Fibroblast of lung (primary cell): ENCODE measurements at regions not wholly inside any gene's neighbourhood (a gene's known extent, or its start where the extent isn't known, plus 50 kb on each side); places are given as distances from the start of the nearest gene placed in this dataset.
"Not testable (repeated sequence)": the region's sequence is repeated elsewhere in the genome, so short reads cannot be mapped to it uniquely, and the experiment has no call there.

ENCODE experiments used
- DNase-seq, 2 donors: peaks; one replicate each; pipeline versions ENCODE4 v3.0.0 to v3.0.0-alpha.2; 2010; ENCODE audit warnings: low read depth in 2 of 2
- H2AFZ ChIP-seq: 2 replicates; pipeline ENCODE4 v1.5.1; 2012; ENCODE audit warnings: low read length, control low read depth, inconsistent platforms
- H3K27ac ChIP-seq: 2 replicates; pipeline ENCODE4 v1.5.1; 2011; ENCODE audit warnings: low read length, control low read depth; ENCODE audit not compliant: insufficient read depth
- H3K27me3 ChIP-seq: 2 replicates; pipeline ENCODE4 v1.5.1; 2011; ENCODE audit warnings: mild to moderate bottlenecking, low read length; ENCODE audit not compliant: control insufficient read depth, insufficient read depth
- H3K36me3 ChIP-seq: 2 replicates; pipeline ENCODE4 v1.5.1; 2011; ENCODE audit warnings: low read length; ENCODE audit not compliant: control insufficient read depth, insufficient read depth
- H3K4me1 ChIP-seq: 2 replicates; pipeline ENCODE4 v1.5.1; 2011; ENCODE audit warnings: low read length; ENCODE audit not compliant: control insufficient read depth, insufficient read depth; ENCODE audit errors: extremely low read depth
- H3K4me2 ChIP-seq: 2 replicates; pipeline ENCODE4 v1.5.1; 2011; ENCODE audit warnings: low read length, control low read depth; ENCODE audit not compliant: insufficient read depth; ENCODE audit errors: extremely low read depth
- H3K4me3 ChIP-seq, 4 experiments: fragments of 200-600 bp in 1 of 4; sonication (generic) in 1 of 4; replicated peaks in 1 of 4; 2 replicates each; pipeline ENCODE4 v1.5.1; 2011 to 2016; ENCODE audit warnings: low read length in 4 of 4, low read depth in 3 of 4, mild to moderate bottlenecking in 3 of 4, control low read depth in 2 of 4, inconsistent platforms in 1 of 4, mixed read lengths in 1 of 4; ENCODE audit not compliant: insufficient read depth in 1 of 4; ENCODE audit errors: control extremely low read depth in 1 of 4
- H3K79me2 ChIP-seq: 2 replicates; pipeline ENCODE4 v1.5.1; 2012; ENCODE audit warnings: mild to moderate bottlenecking, low read length, inconsistent platforms; ENCODE audit not compliant: control insufficient read depth, insufficient read depth
- H3K9ac ChIP-seq: 2 replicates; pipeline ENCODE4 v1.5.1; 2011; ENCODE audit warnings: mild to moderate bottlenecking, low read length, control low read depth; ENCODE audit not compliant: insufficient read depth
- H3K9me3 ChIP-seq: 2 replicates; pipeline ENCODE4 v1.5.1; 2012; ENCODE audit warnings: low read depth, low read length; ENCODE audit not compliant: control insufficient read depth, insufficient read depth
- H4K20me1 ChIP-seq: 2 replicates; pipeline ENCODE4 v1.5.1; 2011; ENCODE audit warnings: low read length; ENCODE audit not compliant: control insufficient read depth, insufficient read depth; ENCODE audit errors: extremely low read depth
- CTCF ChIP-seq, 2 donors: IDR thresholded peaks in 1 of 2; conservative IDR thresholded peaks in 1 of 2; 1 replicate in 1 of 2; 2 replicates in 1 of 2; pipeline ENCODE4 v1.5.1; 2011 to 2012; ENCODE audit warnings: low read length in 2 of 2, control low read depth in 1 of 2, inconsistent platforms in 1 of 2, low read depth in 1 of 2, mild to moderate bottlenecking in 1 of 2
- EZH2 ChIP-seq: IDR thresholded peaks from 2 replicates; pipeline ENCODE4 v1.5.1; 2012; ENCODE audit warnings: low read length, control low read depth, mild to moderate bottlenecking; ENCODE audit errors: missing control alignments

GRCh38 chr10:94251568-94251967, 111.2 kb downstream of the NOC3L start:
- H3K79me2 ChIP-seq = no peaks in the 10 kb centered on the region
- TF ChIP-seq EZH2 = no peak
- no peak for TF ChIP-seq CTCF (conservative IDR thresholded peaks at IDR 0.05 in 1 of 2, IDR thresholded peaks at IDR 0.05 in 1 of 2; ENCODE audit: low read depth in 1 of 2, low read length in 2 of 2)

GRCh38 chr10:94257407-94257806, 105.3 kb downstream of the NOC3L start:
- H3K4me2 ChIP-seq, H3K27ac ChIP-seq, DNase-seq, H3K4me1 ChIP-seq, H3K9ac ChIP-seq, H3K9me3 ChIP-seq, H2AFZ ChIP-seq, H3K4me3 ChIP-seq, H3K27me3 ChIP-seq, H4K20me1 ChIP-seq, H3K36me3 ChIP-seq, H3K79me2 ChIP-seq: not testable (repeated sequence)

More at GRCh38 chr10:94251568-94251967, 111.2 kb downstream of the NOC3L start:
- Histone ChIP-seq H3K27ac (no peak overlapping the region), H3K9ac (no peak overlapping the region), H3K4me3 (no peak overlapping the region), H3K4me2 (no peak overlapping the region), H4K20me1 (no peaks in the 10 kb centered on the region), H2AFZ (no peak overlapping the region), H3K9me3 (no peaks in the 10 kb centered on the region), H3K4me1 (no peaks in the 10 kb centered on the region), H3K27me3 (no peaks in the 10 kb centered on the region), H3K36me3 (no peaks in the 10 kb centered on the region)
- DNase-seq = no peak

- Histone ChIP-seq H4K20me1 (no peaks in the 10 kb centered on the region), H3K4me2 (no peak overlapping the region), H3K9me3 (no peaks in the 10 kb centered on the region), H3K9ac (no peak overlapping the region), H3K27ac (no peak overlapping the region), H2AFZ (no peak overlapping the region), H3K4me3 (no peak overlapping the region), H3K4me1 (no peaks in the 10 kb centered on the region), H3K79me2 (no peaks in the 10 kb centered on the region), H3K27me3 (no peaks in the 10 kb centered on the region), H3K36me3 (no peaks in the 10 kb centered on the region)
- DNase-seq = no peak
- TF ChIP-seq EZH2 (no peak), CTCF (conservative IDR thresholded peaks at IDR 0.05 in 1 of 2, IDR thresholded peaks at IDR 0.05 in 1 of 2; ENCODE audit: low read depth in 1 of 2, low read length in 2 of 2) (no peak)
These were observed 102.3 kb downstream of the NOC3L start for GRCh38 chr10:94260455-94260854.
